ENCODE measurements at regions not wholly inside any gene's neighbourhood (a gene's known extent, or its start where the extent isn't known, plus 50 kb on each side); places are given as distances from the start of the nearest gene placed in this dataset.
"Not testable (repeated sequence)": the region's sequence is repeated elsewhere in the genome, so short reads cannot be mapped to it uniquely, and the experiment has no call there.

GRCh38 chrX:87972121-87972520, 454.5 kb downstream of the KLHL4 start:
- TF ChIP-seq CTCF (conservative IDR thresholded peaks at IDR 0.05 in 1 of 2, IDR thresholded peaks at IDR 0.05 in 1 of 2; ENCODE audit: extremely low read depth in 1 of 2, insufficient read depth in 1 of 2, low read depth in 1 of 2, low read length in 2 of 2); EZH2 (IDR thresholded peaks at IDR 0.05; ENCODE audit: borderline replicate concordance, low read length): not testable (repeated sequence)
